ENCODE measurements at regions not wholly inside any gene's neighbourhood (a gene's known extent, or its start where the extent isn't known, plus 50 kb on each side); places are given as distances from the start of the nearest gene placed in this dataset.
A peak's percentile ranks its signal among the peaks of the same experiment; 100 is the strongest.

GRCh38 chr12:65656156-65656882 is 168.0 kb upstream of the HMGA2 start:
- CTCF ChIA-PET = no interaction called here
- intact Hi-C loops (cut with DNase I, micrococcal nuclease) = no loop called here

GRCh38 chr12:65656891-65657351 is 167.4 kb upstream of the HMGA2 start:
- no peaks in the 10 kb centered on the region for H3K36me3 ChIP-seq (ENCODE audit: insufficient read depth, low read length)
- H3K27ac Mint-ChIP-seq = no peak overlapping the region
- no peak for ATAC-seq (ENCODE audit: poor library complexity)

More at GRCh38 chr12:65656156-65656882, 168.0 kb upstream of the HMGA2 start:
- POLR2A ChIA-PET = no interaction called here
- Histone ChIP-seq H3K9me3 (ENCODE audit: control insufficient read depth in 1 of 2, insufficient read depth in 1 of 2, low read length in 2 of 2) (peaks cover 0 to 7% of the 10 kb centered on the region in 2 experiments), H3K36me3 (ENCODE audit: insufficient read depth, low read length) (no peaks in the 10 kb centered on the region), H3K27me3 (ENCODE audit: control insufficient read depth in 1 of 2, insufficient read depth in 2 of 2, low read length in 2 of 2) (no peaks in the 10 kb centered on the region), H3K27ac (ENCODE audit: low read depth in 1 of 2, low read length in 2 of 2) (no peak overlapping the region), H3K4me1 (ENCODE audit: insufficient read depth, low read length) (no peaks in the 10 kb centered on the region), H3K4me3 (ENCODE audit: low read length) (no peak overlapping the region)
- no peak overlapping the region for H3K27ac Mint-ChIP-seq
- H3K36me3 Mint-ChIP-seq (ENCODE audit: low read depth) = no peaks in the 10 kb centered on the region
- no peak for DNase-seq
- no peak for ATAC-seq (ENCODE audit: poor library complexity)
- H3K4me3 Mint-ChIP-seq = no peak overlapping the region
- H3K4me1 Mint-ChIP-seq (ENCODE audit: low read depth) = no peaks in the 10 kb centered on the region
- TF ChIP-seq CTCF (IDR thresholded peaks at IDR 0.05) = no peak
- no peaks in the 10 kb centered on the region for H3K9me3 Mint-ChIP-seq
- H3K27me3 Mint-ChIP-seq = peaks cover 5% of the 10 kb centered on the region

GRCh38 chr12:65657635-65658034 is 166.6 kb upstream of the HMGA2 start:
- Mint-ChIP-seq H3K27me3 (peaks cover 5% of the 10 kb centered on the region), H3K4me1 (ENCODE audit: low read depth) (no peaks in the 10 kb centered on the region), H3K4me3 (no peak overlapping the region), H3K36me3 (ENCODE audit: low read depth) (no peaks in the 10 kb centered on the region), H3K9me3 (no peaks in the 10 kb centered on the region), H3K27ac (no peak overlapping the region)
- TF ChIP-seq CTCF (IDR thresholded peaks at IDR 0.05) = no peak
- no peaks in the 10 kb centered on the region for H3K36me3 ChIP-seq (ENCODE audit: insufficient read depth, low read length)
- peaks cover 0 to 4% of the 10 kb centered on the region in 2 experiments for H3K9me3 ChIP-seq (ENCODE audit: control insufficient read depth in 1 of 2, insufficient read depth in 1 of 2, low read length in 2 of 2)
- H3K27me3 ChIP-seq (ENCODE audit: control insufficient read depth in 1 of 2, insufficient read depth in 2 of 2, low read length in 2 of 2) = no peaks in the 10 kb centered on the region
- intact Hi-C loops (cut with DNase I, micrococcal nuclease) = no loop called here
- H3K4me3 ChIP-seq (ENCODE audit: low read length) = no peak overlapping the region
- CTCF ChIA-PET = no interaction called here
- H3K4me1 ChIP-seq (ENCODE audit: insufficient read depth, low read length) = no peaks in the 10 kb centered on the region
- no peak overlapping the region for H3K27ac ChIP-seq (ENCODE audit: low read depth in 1 of 2, low read length in 2 of 2)
- no peak for ATAC-seq (ENCODE audit: poor library complexity)
- DNase-seq = no peak
- POLR2A ChIA-PET = no interaction called here

More at GRCh38 chr12:65656891-65657351, 167.4 kb upstream of the HMGA2 start:
- no peaks in the 10 kb centered on the region for H3K9me3 Mint-ChIP-seq
- H3K9me3 ChIP-seq (ENCODE audit: control insufficient read depth in 1 of 2, insufficient read depth in 1 of 2, low read length in 2 of 2) = peaks cover 0 to 6% of the 10 kb centered on the region in 2 experiments
- ChIA-PET POLR2A (no interaction called here), CTCF (no interaction called here)
- no peaks in the 10 kb centered on the region for H3K4me1 ChIP-seq (ENCODE audit: insufficient read depth, low read length)
- intact Hi-C loops (cut with DNase I, micrococcal nuclease) = no loop called here
- no peak overlapping the region for H3K27ac ChIP-seq (ENCODE audit: low read depth in 1 of 2, low read length in 2 of 2)
- H3K4me3 ChIP-seq (ENCODE audit: low read length) = no peak overlapping the region
- H3K4me1 Mint-ChIP-seq (ENCODE audit: low read depth) = no peaks in the 10 kb centered on the region
- H3K27me3 ChIP-seq (ENCODE audit: control insufficient read depth in 1 of 2, insufficient read depth in 2 of 2, low read length in 2 of 2) = no peaks in the 10 kb centered on the region
- H3K4me3 Mint-ChIP-seq = no peak overlapping the region
- DNase-seq = peak in 2 of 14 experiments; percentile 4 to 18
- TF ChIP-seq CTCF (IDR thresholded peaks at IDR 0.05) = no peak
- peaks cover 5% of the 10 kb centered on the region for H3K27me3 Mint-ChIP-seq
- no peaks in the 10 kb centered on the region for H3K36me3 Mint-ChIP-seq (ENCODE audit: low read depth)
